Renal cortex interstitium (tissue), 11 donors: ENCODE measurements at regions not wholly inside any gene's neighbourhood (a gene's known extent, or its start where the extent isn't known, plus 50 kb on each side); places are given as distances from the start of the nearest gene placed in this dataset.
"Not testable (repeated sequence)": the region's sequence is repeated elsewhere in the genome, so short reads cannot be mapped to it uniquely, and the experiment has no call there.

Source experiments
- DNase-seq, 11 donors: peaks; one replicate each; pipeline ENCODE4 v3.0.0-alpha.2; 2013; ENCODE audit warnings: low read depth in 9 of 11, low spot score in 4 of 11; ENCODE audit errors: extremely low read depth in 1 of 11

- DNase-seq: no peak
Observed at GRCh38 chr12:105477873-105478272, 147.4 kb downstream of the C12orf75 start.

- not testable (repeated sequence) for DNase-seq
Observed at GRCh38 chr12:105478788-105479187, 148.3 kb downstream of the C12orf75 start.

GRCh38 chr12:105479710-105480109, 149.2 kb downstream of the C12orf75 start:
- DNase-seq: no peak

- DNase-seq: peak in 1 of 11 donors; percentile 29
Observed at GRCh38 chr12:105480162-105480561, 149.7 kb downstream of the C12orf75 start.

- no peak for DNase-seq
Observed at GRCh38 chr12:105481392-105482300, 151.2 kb downstream of the C12orf75 start.

GRCh38 chr12:105482951-105483350, 152.5 kb downstream of the C12orf75 start:
- DNase-seq: no peak

GRCh38 chr12:105483691-105484090, 153.2 kb downstream of the C12orf75 start:
- DNase-seq: no peak

- DNase-seq: no peak
Observed at GRCh38 chr12:105485321-105485910, 154.9 kb downstream of the C12orf75 start.

- DNase-seq: no peak
Observed at GRCh38 chr12:105485921-105486320, 155.4 kb downstream of the C12orf75 start.

GRCh38 chr12:105487963-105488362, 157.5 kb downstream of the C12orf75 start:
- no peak for DNase-seq

GRCh38 chr12:105492591-105493545, 162.4 kb downstream of the C12orf75 start:
- DNase-seq: peak in 1 of 11 donors; percentile 28

- DNase-seq: no peak
Observed at GRCh38 chr12:105499205-105499604, 168.7 kb downstream of the C12orf75 start.

- not testable (repeated sequence) for DNase-seq
Observed at GRCh38 chr12:105500676-105501075, 170.2 kb downstream of the C12orf75 start.

- no peak for DNase-seq
Observed at GRCh38 chr12:105502426-105502930, 172.0 kb downstream of the C12orf75 start.

GRCh38 chr12:105503619-105504018, 173.1 kb downstream of the C12orf75 start:
- no peak for DNase-seq

- DNase-seq: no peak
Observed at GRCh38 chr12:105504286-105504685, 173.8 kb downstream of the C12orf75 start.

GRCh38 chr12:105506678-105507310, 176.3 kb downstream of the C12orf75 start:
- DNase-seq: no peak

- DNase-seq: peak in 3 of 11 donors; percentile 15 to 42 (median 20)
Observed at GRCh38 chr12:105507311-105508038, 177.0 kb downstream of the C12orf75 start.
